ENCODE measurements at regions not wholly inside any gene's neighbourhood (a gene's known extent, or its start where the extent isn't known, plus 50 kb on each side); places are given as distances from the start of the nearest gene placed in this dataset.

DNA sequence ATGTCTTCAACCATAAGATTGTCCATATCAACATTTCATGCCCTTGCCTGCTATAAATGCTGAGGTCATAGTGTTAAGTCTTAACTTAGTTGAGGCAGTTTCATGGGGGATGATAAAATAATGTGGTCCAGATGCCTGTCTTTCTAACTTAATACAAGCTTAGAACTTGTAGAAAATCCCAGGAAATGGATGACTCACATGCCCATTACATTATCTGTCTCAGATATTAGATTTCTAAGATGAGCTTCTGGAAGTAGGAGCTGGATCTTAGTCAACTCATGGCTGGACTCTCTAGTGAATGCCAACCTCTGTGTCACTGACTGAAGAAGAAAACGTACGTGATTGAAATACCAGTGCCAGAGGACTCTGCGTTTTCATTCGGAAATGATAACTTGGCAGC lies 797.5 kb upstream of the EEF2KMT start:
- Histone ChIP-seq H3K4me3 (ENCODE audit: low read length) (no peak overlapping the region), H3K9ac (ENCODE audit: low read length) (no peak overlapping the region), H3K9me3 (ENCODE audit: insufficient read depth, low read length) (no peaks in the 10 kb centered on the region), H4K20me1 (ENCODE audit: insufficient read depth, low read length) (no peaks in the 10 kb centered on the region), H3K27me3 (ENCODE audit: low read depth, low read length) (no peaks in the 10 kb centered on the region), H2AFZ (ENCODE audit: low read depth, low read length) (no peak overlapping the region), H3K27ac (ENCODE audit: low read length) (no peak overlapping the region), H3K79me2 (ENCODE audit: low read length) (no peaks in the 10 kb centered on the region), H3K36me3 (replicated peaks; ENCODE audit: low read depth, low read length) (no peaks in the 10 kb centered on the region), H3K4me2 (ENCODE audit: low read length) (no peak overlapping the region), H3K4me1 (ENCODE audit: low read length) (no peaks in the 10 kb centered on the region)
- TF ChIP-seq CTCF (IDR thresholded peaks at IDR 0.05; ENCODE audit: low read depth, low read length) (no peak), EZH2phosphoT487 (IDR thresholded peaks at IDR 0.05; ENCODE audit: low read depth) (no peak)

DNA sequence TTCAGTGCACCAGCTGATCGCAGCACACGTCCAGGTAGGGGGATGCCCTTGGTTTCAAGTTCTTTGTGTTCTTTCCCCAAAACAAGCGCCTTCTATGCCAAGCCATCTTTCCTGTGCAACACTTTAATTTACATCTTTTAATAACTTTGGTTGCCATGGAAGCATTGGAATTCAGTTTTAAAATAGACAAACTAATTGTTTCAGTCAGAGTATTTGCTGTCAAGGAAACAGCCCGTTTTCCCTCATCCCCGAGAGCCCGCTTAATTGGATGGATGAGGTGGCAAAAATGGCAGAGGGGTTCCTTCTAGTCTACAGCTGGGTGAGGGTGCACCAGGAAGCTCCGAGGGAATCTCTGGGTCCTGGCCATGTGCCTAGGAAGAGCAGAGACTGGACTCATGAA lies 793.7 kb upstream of the EEF2KMT start:
- Histone ChIP-seq H3K27me3 (ENCODE audit: low read depth, low read length) (no peaks in the 10 kb centered on the region), H3K4me1 (ENCODE audit: low read length) (no peaks in the 10 kb centered on the region), H2AFZ (ENCODE audit: low read depth, low read length) (no peak overlapping the region), H3K27ac (ENCODE audit: low read length) (no peak overlapping the region), H3K36me3 (replicated peaks; ENCODE audit: low read depth, low read length) (no peaks in the 10 kb centered on the region), H3K9me3 (ENCODE audit: insufficient read depth, low read length) (no peaks in the 10 kb centered on the region), H3K4me2 (ENCODE audit: low read length) (no peak overlapping the region), H3K79me2 (ENCODE audit: low read length) (no peaks in the 10 kb centered on the region), H3K4me3 (ENCODE audit: low read length) (no peak overlapping the region), H4K20me1 (ENCODE audit: insufficient read depth, low read length) (no peaks in the 10 kb centered on the region), H3K9ac (ENCODE audit: low read length) (no peak overlapping the region)
- no peak for TF ChIP-seq CTCF (IDR thresholded peaks at IDR 0.05; ENCODE audit: low read depth, low read length)
- no peak for TF ChIP-seq EZH2phosphoT487 (IDR thresholded peaks at IDR 0.05; ENCODE audit: low read depth)

DNA sequence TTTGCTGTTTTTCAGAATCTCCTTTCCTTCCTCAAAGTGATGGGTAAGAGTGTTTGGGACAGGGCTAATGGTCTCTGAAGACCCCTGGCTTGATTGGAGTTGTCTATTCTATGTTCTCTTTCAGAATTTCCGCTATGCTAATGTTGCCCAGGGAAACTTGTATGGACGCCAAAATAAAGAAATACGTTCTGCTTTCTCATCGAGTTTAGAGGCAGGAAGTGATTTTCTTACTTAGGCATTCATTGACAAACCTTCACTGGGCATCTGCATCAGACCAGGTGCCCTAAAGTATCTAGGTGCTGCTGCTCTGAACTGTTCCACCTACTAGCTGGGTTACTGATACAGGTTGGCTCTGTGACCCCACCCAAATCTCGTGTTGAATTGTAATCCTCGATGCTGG lies 787.9 kb upstream of the EEF2KMT start:
- H2AFZ ChIP-seq (ENCODE audit: low read depth, low read length): no peak overlapping the region
- H3K9ac ChIP-seq (ENCODE audit: low read length): no peak overlapping the region
- no peaks in the 10 kb centered on the region for H3K36me3 ChIP-seq (replicated peaks; ENCODE audit: low read depth, low read length)
- H3K4me2 ChIP-seq (ENCODE audit: low read length): no peak overlapping the region
- no peak overlapping the region for H3K4me3 ChIP-seq (ENCODE audit: low read length)
- no peak overlapping the region for H3K27ac ChIP-seq (ENCODE audit: low read length)
- no peaks in the 10 kb centered on the region for H3K4me1 ChIP-seq (ENCODE audit: low read length)
- no peaks in the 10 kb centered on the region for H3K79me2 ChIP-seq (ENCODE audit: low read length)
- TF ChIP-seq CTCF (IDR thresholded peaks at IDR 0.05; ENCODE audit: low read depth, low read length) (no peak), EZH2phosphoT487 (IDR thresholded peaks at IDR 0.05; ENCODE audit: low read depth) (no peak)
- no peaks in the 10 kb centered on the region for H3K27me3 ChIP-seq (ENCODE audit: low read depth, low read length)
- no peaks in the 10 kb centered on the region for H3K9me3 ChIP-seq (ENCODE audit: insufficient read depth, low read length)
- no peaks in the 10 kb centered on the region for H4K20me1 ChIP-seq (ENCODE audit: insufficient read depth, low read length)

- H4K20me1 ChIP-seq (ENCODE audit: insufficient read depth, low read length): no peaks in the 10 kb centered on the region
- no peak for TF ChIP-seq CTCF (IDR thresholded peaks at IDR 0.05; ENCODE audit: low read depth, low read length)
- no peak for TF ChIP-seq EZH2phosphoT487 (IDR thresholded peaks at IDR 0.05; ENCODE audit: low read depth)
- H3K27ac ChIP-seq (ENCODE audit: low read length): no peak overlapping the region
- no peak overlapping the region for H3K4me2 ChIP-seq (ENCODE audit: low read length)
- H3K36me3 ChIP-seq (replicated peaks; ENCODE audit: low read depth, low read length): no peaks in the 10 kb centered on the region
- H3K79me2 ChIP-seq (ENCODE audit: low read length): no peaks in the 10 kb centered on the region
- H3K9ac ChIP-seq (ENCODE audit: low read length): no peak overlapping the region
- H2AFZ ChIP-seq (ENCODE audit: low read depth, low read length): no peak overlapping the region
- no peak overlapping the region for H3K4me3 ChIP-seq (ENCODE audit: low read length)
- no peaks in the 10 kb centered on the region for H3K27me3 ChIP-seq (ENCODE audit: low read depth, low read length)
- no peaks in the 10 kb centered on the region for H3K4me1 ChIP-seq (ENCODE audit: low read length)
- H3K9me3 ChIP-seq (ENCODE audit: insufficient read depth, low read length): no peaks in the 10 kb centered on the region
Observed at GRCh38 chr16:5884996-5885395, 787.4 kb upstream of the EEF2KMT start.
